Fibroblast of the conjunctiva (primary cell): ENCODE measurements at regions not wholly inside any gene's neighbourhood (a gene's known extent, or its start where the extent isn't known, plus 50 kb on each side); places are given as distances from the start of the nearest gene placed in this dataset.
"Not testable (repeated sequence)": the region's sequence is repeated elsewhere in the genome, so short reads cannot be mapped to it uniquely, and the experiment has no call there.

ENCODE experiments used
- DNase-seq: peaks from one replicate; pipeline ENCODE4 v3.0.0-alpha.2; 2010; ENCODE audit warnings: low read depth

- DNase-seq: no peak
Measured at GRCh38 chr5:154544646-154545045, 66.6 kb upstream of the HAND1 start.

DNA sequence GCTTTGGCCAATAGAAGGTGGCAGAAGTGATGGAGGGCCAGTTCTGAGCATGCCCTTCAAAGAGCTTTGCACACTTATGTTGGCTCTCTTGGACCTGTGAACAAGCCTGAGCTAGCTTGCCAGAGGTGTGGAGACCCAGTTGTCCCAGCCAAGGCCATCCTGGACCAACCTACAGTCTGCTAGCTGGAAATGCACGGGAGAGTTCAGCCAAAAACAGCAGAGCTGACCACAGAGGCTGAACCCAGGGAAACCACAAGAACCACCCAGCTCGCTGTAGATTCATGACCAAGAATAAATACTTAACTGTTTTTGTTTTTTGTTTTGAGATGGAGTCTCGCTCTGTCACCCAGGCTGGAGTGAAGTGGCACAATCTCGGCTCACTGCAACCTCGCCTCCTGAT, 65.4 kb upstream of the HAND1 start:
- DNase-seq: no peak

DNA sequence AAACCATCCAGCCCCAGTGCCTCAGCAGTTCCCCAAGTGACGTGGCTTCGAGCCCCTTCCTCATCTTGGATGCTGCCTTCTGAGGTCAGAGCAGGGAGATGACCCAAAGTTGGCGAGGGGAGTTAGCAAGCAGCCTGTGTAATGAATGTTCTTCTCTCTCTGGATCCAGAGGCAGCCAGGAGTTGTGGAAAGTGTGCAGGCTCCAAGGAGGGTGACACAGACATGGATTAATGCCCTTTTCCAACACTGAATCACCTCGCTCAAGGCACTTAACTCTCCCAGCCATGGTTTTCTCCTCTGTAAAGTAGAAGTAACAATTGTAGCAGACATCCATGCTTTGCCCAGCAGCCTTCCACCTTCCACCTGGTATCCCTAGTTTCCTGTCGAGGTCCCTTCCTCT, 64.6 kb upstream of the HAND1 start:
- DNase-seq: no peak

DNA sequence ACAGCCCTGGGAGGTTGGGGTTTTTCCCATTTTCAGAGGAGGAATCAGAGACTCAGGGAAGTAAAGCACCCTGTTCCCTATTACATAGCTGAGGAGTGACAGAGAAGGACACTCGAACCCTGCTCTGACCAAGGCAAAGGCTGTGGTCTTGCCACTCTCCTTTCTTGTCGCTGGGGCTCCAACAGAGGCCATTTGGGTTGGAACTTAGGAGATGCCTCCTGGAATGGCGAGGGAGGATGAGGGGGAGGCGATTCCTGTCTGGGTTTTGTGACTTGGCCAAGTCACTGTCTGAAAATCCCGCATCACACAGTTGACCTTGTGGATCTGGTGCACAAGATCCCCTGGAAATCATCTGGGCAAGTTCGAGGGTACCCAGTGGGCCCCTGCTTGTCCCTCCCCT, 64.0 kb upstream of the HAND1 start:
- DNase-seq: no peak

- no peak for DNase-seq
Measured at GRCh38 chr5:154541553-154541952, 63.5 kb upstream of the HAND1 start.

DNA sequence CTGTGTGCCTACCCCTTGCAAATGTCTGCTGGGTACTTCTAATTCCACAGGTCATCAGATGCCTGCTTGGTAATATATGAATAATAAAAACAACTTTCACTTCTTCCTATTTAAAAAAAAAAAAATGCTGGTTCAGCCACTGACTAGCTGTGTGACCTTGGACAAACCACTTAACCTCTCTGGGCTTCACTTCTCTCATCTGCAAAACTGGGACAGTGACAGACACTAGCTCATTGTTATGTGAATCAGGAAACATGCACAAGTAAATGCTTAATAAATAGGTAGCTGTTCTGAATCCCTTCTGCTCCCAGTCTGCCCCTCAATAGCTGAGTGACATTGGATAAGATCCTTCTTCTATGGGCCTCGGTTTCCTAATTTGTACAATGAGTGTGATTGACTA, 62.6 kb upstream of the HAND1 start:
- DNase-seq: no peak

GRCh38 chr5:154538492-154538891, 60.5 kb upstream of the HAND1 start:
- DNase-seq: no peak

DNA sequence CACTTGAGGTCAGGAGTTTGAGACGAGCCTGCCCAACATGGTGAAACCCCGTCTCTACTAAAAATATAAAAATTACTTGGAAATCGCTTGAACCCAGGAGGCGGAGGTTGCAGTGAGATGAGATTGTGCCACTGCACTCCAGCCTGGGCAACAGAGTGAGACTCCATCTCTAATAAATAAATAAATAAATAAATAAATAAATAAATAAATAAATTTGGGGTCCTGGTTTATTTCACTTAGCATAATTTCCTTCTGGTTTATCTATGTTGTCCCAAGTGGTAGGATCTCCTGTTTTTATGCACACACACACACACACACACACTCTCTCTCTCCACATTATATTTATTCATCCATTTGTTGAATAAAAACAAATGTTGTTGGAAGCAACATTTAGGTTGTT, 58.4 kb upstream of the HAND1 start:
- not testable (repeated sequence) for DNase-seq

GRCh38 chr5:154535535-154535934, 57.5 kb upstream of the HAND1 start:
- no peak for DNase-seq

- DNase-seq: no peak
Measured at GRCh38 chr5:154534457-154535050, 56.5 kb upstream of the HAND1 start.

- DNase-seq: no peak
Measured at GRCh38 chr5:154529282-154529681, 51.3 kb upstream of the HAND1 start.

- DNase-seq: no peak
Measured at GRCh38 chr5:154528005-154528594, 50.1 kb upstream of the HAND1 start.
